ENCODE measurements at regions not wholly inside any gene's neighbourhood (a gene's known extent, or its start where the extent isn't known, plus 50 kb on each side); places are given as distances from the start of the nearest gene placed in this dataset.

DNA sequence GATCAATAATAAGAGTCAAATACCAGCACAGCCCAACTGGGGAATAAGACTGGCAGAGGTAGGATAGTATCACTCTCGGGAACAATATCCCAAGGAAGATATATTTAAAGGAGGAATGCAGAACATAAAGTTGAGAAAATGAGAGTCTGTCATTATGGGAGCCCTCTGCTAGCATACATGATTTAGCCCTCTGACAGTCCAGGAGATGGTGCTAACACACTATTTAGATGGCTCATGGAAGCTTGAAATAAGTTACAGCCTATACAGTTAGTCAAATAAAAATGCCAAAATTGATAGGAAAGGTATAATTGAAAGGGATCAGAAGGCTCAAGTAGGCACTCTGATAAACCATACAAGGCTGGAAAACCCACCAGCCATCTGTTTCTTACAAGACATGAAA lies 201.0 kb upstream of the NEIL3 start:
- no peak for TF ChIP-seq POLR2A (IDR thresholded peaks at IDR 0.05; ENCODE audit: extremely low read depth, insufficient read length)
- TF ChIP-seq, protein P1, sequence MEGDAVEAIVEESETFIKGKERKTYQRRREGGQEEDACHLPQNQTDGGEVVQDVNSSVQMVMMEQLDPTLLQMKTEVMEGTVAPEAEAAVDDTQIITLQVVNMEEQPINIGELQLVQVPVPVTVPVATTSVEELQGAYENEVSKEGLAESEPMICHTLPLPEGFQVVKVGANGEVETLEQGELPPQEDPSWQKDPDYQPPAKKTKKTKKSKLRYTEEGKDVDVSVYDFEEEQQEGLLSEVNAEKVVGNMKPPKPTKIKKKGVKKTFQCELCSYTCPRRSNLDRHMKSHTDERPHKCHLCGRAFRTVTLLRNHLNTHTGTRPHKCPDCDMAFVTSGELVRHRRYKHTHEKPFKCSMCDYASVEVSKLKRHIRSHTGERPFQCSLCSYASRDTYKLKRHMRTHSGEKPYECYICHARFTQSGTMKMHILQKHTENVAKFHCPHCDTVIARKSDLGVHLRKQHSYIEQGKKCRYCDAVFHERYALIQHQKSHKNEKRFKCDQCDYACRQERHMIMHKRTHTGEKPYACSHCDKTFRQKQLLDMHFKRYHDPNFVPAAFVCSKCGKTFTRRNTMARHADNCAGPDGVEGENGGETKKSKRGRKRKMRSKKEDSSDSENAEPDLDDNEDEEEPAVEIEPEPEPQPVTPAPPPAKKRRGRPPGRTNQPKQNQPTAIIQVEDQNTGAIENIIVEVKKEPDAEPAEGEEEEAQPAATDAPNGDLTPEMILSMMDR (IDR thresholded peaks at IDR 0.05; ENCODE audit: low read depth, low read length), result no peak

All from NB4 (cell line).